SK-N-SH treated with all-trans-retinoic acid at 6 μM for 48 hours (cell line): ENCODE measurements at regions not wholly inside any gene's neighbourhood (a gene's known extent, or its start where the extent isn't known, plus 50 kb on each side); places are given as distances from the start of the nearest gene placed in this dataset.

ENCODE experiments used
- BACH2 ChIP-seq: fragments of 250-450 bp; sonication (Bioruptor Pico); IDR thresholded peaks from 2 replicates; pipeline ENCODE4 v1.9.0; 2021; ENCODE audit warnings: mild to moderate bottlenecking, borderline replicate concordance
- GLIS3 ChIP-seq: fragments of 250-450 bp; sonication (Bioruptor Pico); IDR thresholded peaks from 2 replicates; pipeline ENCODE4 v1.5.0; 2020; ENCODE audit warnings: mild to moderate bottlenecking, moderate library complexity
- OSR1 ChIP-seq: fragments of 250-450 bp; sonication (Bioruptor Pico); IDR thresholded peaks from 2 replicates; pipeline ENCODE4 v1.8.0; 2022; ENCODE audit warnings: moderate library complexity, mild to moderate bottlenecking, inconsistent platforms
- PATZ1 ChIP-seq: fragments of 250-450 bp; sonication (Bioruptor Pico); IDR thresholded peaks from 2 replicates; pipeline ENCODE4 v1.8.0; 2020; ENCODE audit warnings: mild to moderate bottlenecking, moderate library complexity, borderline replicate concordance
- POU6F1 ChIP-seq: fragments of 250-450 bp; sonication (Bioruptor Pico); IDR thresholded peaks from 2 replicates; pipeline ENCODE4 v1.8.0; 2021; ENCODE audit warnings: low read depth, mild to moderate bottlenecking, moderate library complexity, borderline replicate concordance
- RARB ChIP-seq: fragments of 250-450 bp; sonication (Bioruptor Pico); IDR thresholded peaks from 2 replicates; pipeline ENCODE4 v1.8.0; 2021; ENCODE audit warnings: mild to moderate bottlenecking, moderate library complexity
- TOX ChIP-seq: fragments of 250-450 bp; sonication (Bioruptor Pico); IDR thresholded peaks from 2 replicates; pipeline ENCODE4 v1.8.0; 2021; ENCODE audit warnings: mild to moderate bottlenecking, moderate library complexity, borderline replicate concordance
- ZFP3 ChIP-seq: fragments of 250-450 bp; sonication (Bioruptor Pico); IDR thresholded peaks from 2 replicates; pipeline ENCODE4 v1.5.0; 2020; ENCODE audit warnings: mild to moderate bottlenecking, moderate library complexity
- ZFP30 ChIP-seq: fragments of 450-650 bp; formaldehyde crosslinking; IDR thresholded peaks from 2 replicates; pipeline ENCODE4 v1.5.0; 2022; ENCODE audit warnings: mild to moderate bottlenecking, moderate library complexity

GRCh38 chr15:86010891-86011290 lies 68.8 kb upstream of the AGBL1 start:
- TF ChIP-seq ZFP3 (CRISPR knock-in tag) (no peak), GLIS3 (CRISPR knock-in tag) (no peak), ZFP30 (no peak), OSR1 (CRISPR knock-in tag) (no peak), BACH2 (CRISPR knock-in tag) (no peak), POU6F1 (CRISPR knock-in tag) (no peak), PATZ1 (CRISPR knock-in tag) (no peak), TOX (CRISPR knock-in tag) (no peak), RARB (CRISPR knock-in tag) (no peak)
